T-cell (primary cell): ENCODE measurements at regions not wholly inside any gene's neighbourhood (a gene's known extent, or its start where the extent isn't known, plus 50 kb on each side); places are given as distances from the start of the nearest gene placed in this dataset.

Source experiments
- ATAC-seq, 4 experiments: fragments of 200-7000 bp in 3 of 4; fragments of 150-1000 bp in 1 of 4; cut with Tn5 transposase; replicated peaks in 1 of 4; 1 replicate in 3 of 4; 2 replicates in 1 of 4; pipeline ENCODE4 v1.10.0; 2021; ENCODE audit warnings: moderate library complexity in 3 of 4, mild to moderate bottlenecking in 2 of 4, moderate number of reproducible peaks in 1 of 4
- CTCF ChIA-PET, 2 donors: fragments of 300-600 bp; sonication (Branson Sonifier 250); formaldehyde crosslinking; loops; one replicate each; lab custom pipeline; 2022; ENCODE audit warnings: antibody characterized with exemption in 2 of 2; lab: Charles Lee
- POLR2A ChIA-PET, 2 donors: fragments of 300-600 bp; sonication (Branson Sonifier 250); formaldehyde crosslinking; loops; one replicate each; lab custom pipeline; 2022; ENCODE audit warnings: antibody characterized with exemption in 2 of 2; lab: Charles Lee
- DNase-seq, 35 experiments: peaks; one replicate each; pipeline versions ENCODE4 v3.0.0 to v3.0.0-alpha.2; 2013 to 2023
- H3K27ac ChIP-seq: one replicate; pipeline ENCODE4 v1.5.1; 2013; ENCODE audit warnings: low read length
- H3K27me3 ChIP-seq, 2 experiments: replicated peaks in 1 of 2; 1 replicate in 1 of 2; 2 replicates in 1 of 2; pipeline versions ENCODE4 v1.6.1 to v1.7.0; 2013; ENCODE audit warnings: low read length in 1 of 2, mixed read lengths in 1 of 2; ENCODE audit not compliant: control insufficient read depth in 2 of 2, insufficient read depth in 2 of 2; ENCODE audit errors: extremely low read depth in 1 of 2
- H3K36me3 ChIP-seq, 2 donors: 1 replicate in 1 of 2; 2 replicates in 1 of 2; pipeline versions ENCODE4 v1.6.1 to v1.7.0; 2013; ENCODE audit warnings: low read length in 1 of 2; ENCODE audit not compliant: control insufficient read depth in 2 of 2, insufficient read depth in 1 of 2; ENCODE audit errors: extremely low read depth in 1 of 2
- H3K4me1 ChIP-seq, 2 experiments: 1 replicate in 1 of 2; 2 replicates in 1 of 2; pipeline versions ENCODE4 v1.6.1 to v1.7.0; 2013; ENCODE audit warnings: low read length in 2 of 2, mixed read lengths in 1 of 2; ENCODE audit not compliant: insufficient read depth in 2 of 2, control insufficient read depth in 1 of 2; ENCODE audit errors: extremely low read depth in 1 of 2
- H3K4me3 ChIP-seq, 2 donors: 1 replicate in 1 of 2; 2 replicates in 1 of 2; pipeline versions ENCODE4 v1.5.1 to v1.7.0; 2013; ENCODE audit warnings: mild to moderate bottlenecking in 2 of 2, low read length in 1 of 2, moderate library complexity in 1 of 2; ENCODE audit not compliant: control insufficient read depth in 1 of 2; ENCODE audit errors: extremely low read depth in 1 of 2
- H3K9me3 ChIP-seq: 2 replicates; pipeline ENCODE4 v1.7.0; 2013
- H3K27ac Mint-ChIP-seq, 2 donors: one replicate each; pipeline ENCODE4 v1.8.0; 2020 to 2021; ENCODE audit warnings: mild to moderate bottlenecking in 2 of 2, mixed read lengths in 2 of 2
- H3K27me3 Mint-ChIP-seq, 2 donors: one replicate each; pipeline ENCODE4 v1.8.0; 2021 to 2022; ENCODE audit warnings: mixed read lengths in 2 of 2
- H3K36me3 Mint-ChIP-seq: one replicate; pipeline ENCODE4 v1.8.0; 2021; ENCODE audit warnings: mixed read lengths
- H3K4me1 Mint-ChIP-seq, 3 donors: one replicate each; pipeline ENCODE4 v1.8.0; 2020 to 2022; ENCODE audit warnings: mixed read lengths in 3 of 3, mild to moderate bottlenecking in 1 of 3
- H3K4me3 Mint-ChIP-seq, 3 donors: one replicate each; pipeline ENCODE4 v1.8.0; 2020 to 2022; ENCODE audit warnings: mild to moderate bottlenecking in 3 of 3, mixed read lengths in 3 of 3, moderate library complexity in 3 of 3
- H3K9me3 Mint-ChIP-seq, 3 donors: one replicate each; pipeline ENCODE4 v1.8.0; 2020 to 2022; ENCODE audit warnings: mixed read lengths in 3 of 3
- WGBS: methylation state at CpG from one replicate; pipeline ENCODE4 v1.1.5; 2013; ENCODE audit warnings: missing lambda C conversion rate; ENCODE audit not compliant: insufficient coverage; 5-methylcytosine and 5-hydroxymethylcytosine counted together

- H3K9me3 Mint-ChIP-seq: peaks cover 0 to 3% (median 2%) of the 10 kb centered on the region in 3 donors
- WGBS: 36% methylated on average over 1 of the region's 3 CpGs
- Histone ChIP-seq H3K4me3 (no peak overlapping the region), H3K36me3 (no peaks in the 10 kb centered on the region), H3K9me3 (no peaks in the 10 kb centered on the region), H3K27me3 (no peaks in the 10 kb centered on the region), H3K27ac (no peak overlapping the region), H3K4me1 (no peaks in the 10 kb centered on the region)
- DNase-seq: no peak
- POLR2A ChIA-PET: no interaction called here
- CTCF ChIA-PET: interaction anchor here in 1 of 2 donors (0.5 kb wide), 1 partner anchor 46 kb away, joined by 3 read pairs; no protein-coding TSS in a partner anchor
- no peak for ATAC-seq
- peaks cover 0 to 5% of the 10 kb centered on the region in 2 donors for H3K27me3 Mint-ChIP-seq
- H3K4me3 Mint-ChIP-seq: no peak overlapping the region
- H3K27ac Mint-ChIP-seq: no peak overlapping the region
- no peaks in the 10 kb centered on the region for H3K4me1 Mint-ChIP-seq
- H3K36me3 Mint-ChIP-seq: no peaks in the 10 kb centered on the region
Observed at GRCh38 chr21:26784974-26785373, 60.2 kb downstream of the ADAMTS1 start.

- WGBS: no CpG with 5 or more reads among the region's 1 CpG
- H3K4me1 Mint-ChIP-seq: no peaks in the 10 kb centered on the region
- no peaks in the 10 kb centered on the region for H3K4me1 ChIP-seq
- H3K27ac Mint-ChIP-seq: no peak overlapping the region
- POLR2A ChIA-PET: no interaction called here
- H3K27me3 ChIP-seq: peaks cover 0 to 3% of the 10 kb centered on the region in 2 experiments
- CTCF ChIA-PET: no interaction called here
- no peaks in the 10 kb centered on the region for H3K36me3 ChIP-seq
- H3K9me3 Mint-ChIP-seq: peaks cover 0 to 3% (median 2%) of the 10 kb centered on the region in 3 donors
- H3K27ac ChIP-seq: no peak overlapping the region
- H3K36me3 Mint-ChIP-seq: no peaks in the 10 kb centered on the region
- H3K4me3 ChIP-seq: no peak overlapping the region
- H3K4me3 Mint-ChIP-seq: no peak overlapping the region
- DNase-seq (no peak), ATAC-seq (no peak)
- no peaks in the 10 kb centered on the region for H3K9me3 ChIP-seq
- peaks cover 0 to 5% of the 10 kb centered on the region in 2 donors for H3K27me3 Mint-ChIP-seq
Observed at GRCh38 chr21:26783466-26784195, 61.6 kb downstream of the ADAMTS1 start.

GRCh38 chr21:26782747-26783146, 62.5 kb downstream of the ADAMTS1 start:
- Histone ChIP-seq H3K4me1 (no peaks in the 10 kb centered on the region), H3K9me3 (no peaks in the 10 kb centered on the region), H3K4me3 (no peak overlapping the region), H3K36me3 (no peaks in the 10 kb centered on the region), H3K27ac (no peak overlapping the region), H3K27me3 (peaks cover 0 to 3% of the 10 kb centered on the region in 2 experiments)
- WGBS: 82% methylated on average over 2 of the region's 2 CpGs
- H3K4me1 Mint-ChIP-seq: no peaks in the 10 kb centered on the region
- H3K27me3 Mint-ChIP-seq: peaks cover 0 to 5% of the 10 kb centered on the region in 2 donors
- H3K36me3 Mint-ChIP-seq: no peaks in the 10 kb centered on the region
- no peak overlapping the region for H3K27ac Mint-ChIP-seq
- ATAC-seq (no peak), DNase-seq (no peak)
- H3K9me3 Mint-ChIP-seq: peaks cover 0 to 3% (median 2%) of the 10 kb centered on the region in 3 donors
- no peak overlapping the region for H3K4me3 Mint-ChIP-seq
- ChIA-PET POLR2A (interaction anchor here in 1 of 2 donors (0.7 kb wide), 1 partner anchor 9 kb away, joined by 3 read pairs; no protein-coding TSS in a partner anchor), CTCF (no interaction called here)

- DNase-seq: no peak
- no peaks in the 10 kb centered on the region for H3K4me1 Mint-ChIP-seq
- Histone ChIP-seq H3K27me3 (peaks cover 0 to 3% of the 10 kb centered on the region in 2 experiments), H3K9me3 (no peaks in the 10 kb centered on the region), H3K4me3 (no peak overlapping the region), H3K36me3 (no peaks in the 10 kb centered on the region), H3K27ac (no peak overlapping the region), H3K4me1 (no peaks in the 10 kb centered on the region)
- ChIA-PET POLR2A (no interaction called here), CTCF (no interaction called here)
- no peak overlapping the region for H3K4me3 Mint-ChIP-seq
- no peak overlapping the region for H3K27ac Mint-ChIP-seq
- peaks cover 0 to 3% (median 2%) of the 10 kb centered on the region in 3 donors for H3K9me3 Mint-ChIP-seq
- WGBS: no CpG with 5 or more reads among the region's 3 CpGs
- peaks cover 0 to 5% of the 10 kb centered on the region in 2 donors for H3K27me3 Mint-ChIP-seq
- no peak for ATAC-seq
- H3K36me3 Mint-ChIP-seq: no peaks in the 10 kb centered on the region
Observed at GRCh38 chr21:26782331-26782730, 62.9 kb downstream of the ADAMTS1 start.

GRCh38 chr21:26781331-26781730, 63.9 kb downstream of the ADAMTS1 start:
- H3K4me3 Mint-ChIP-seq: no peak overlapping the region
- ATAC-seq: no peak
- H3K36me3 Mint-ChIP-seq: no peaks in the 10 kb centered on the region
- H3K27me3 ChIP-seq: peaks cover 0 to 3% of the 10 kb centered on the region in 2 experiments
- H3K9me3 ChIP-seq: no peaks in the 10 kb centered on the region
- no peaks in the 10 kb centered on the region for H3K4me1 Mint-ChIP-seq
- H3K9me3 Mint-ChIP-seq: peaks cover 0 to 3% (median 2%) of the 10 kb centered on the region in 3 donors
- CTCF ChIA-PET: no interaction called here
- H3K4me1 ChIP-seq: no peaks in the 10 kb centered on the region
- H3K36me3 ChIP-seq: no peaks in the 10 kb centered on the region
- peaks cover 0 to 5% of the 10 kb centered on the region in 2 donors for H3K27me3 Mint-ChIP-seq
- no peak for DNase-seq
- H3K27ac Mint-ChIP-seq: no peak overlapping the region
- no peak overlapping the region for H3K4me3 ChIP-seq
- WGBS: 100% methylated on average over 1 of the region's 1 CpG
- POLR2A ChIA-PET: no interaction called here
- H3K27ac ChIP-seq: no peak overlapping the region

- WGBS: 57% methylated on average over 1 of the region's 5 CpGs
- Histone ChIP-seq H3K36me3 (no peaks in the 10 kb centered on the region), H3K9me3 (no peaks in the 10 kb centered on the region)
Observed at GRCh38 chr21:26777166-26777565, 68.0 kb downstream of the ADAMTS1 start.

More at GRCh38 chr21:26777166-26777565, 68.0 kb downstream of the ADAMTS1 start:
- Mint-ChIP-seq H3K4me3 (no peak overlapping the region), H3K27me3 (peaks cover 0 to 5% of the 10 kb centered on the region in 2 donors), H3K9me3 (peaks cover 0 to 3% (median 2%) of the 10 kb centered on the region in 3 donors), H3K4me1 (no peaks in the 10 kb centered on the region), H3K36me3 (no peaks in the 10 kb centered on the region), H3K27ac (no peak overlapping the region)
- H3K27me3 ChIP-seq: peaks cover 0 to 3% of the 10 kb centered on the region in 2 experiments
- ChIA-PET POLR2A (no interaction called here), CTCF (no interaction called here)
- no peaks in the 10 kb centered on the region for H3K4me1 ChIP-seq
- DNase-seq (no peak), ATAC-seq (no peak)
- no peak overlapping the region for H3K4me3 ChIP-seq
- no peak overlapping the region for H3K27ac ChIP-seq
